ENCODE measurements at regions not wholly inside any gene's neighbourhood (a gene's known extent, or its start where the extent isn't known, plus 50 kb on each side); places are given as distances from the start of the nearest gene placed in this dataset.

GRCh38 chr11:11681536-11681935 lies 59.7 kb upstream of the GALNT18 start:
- no peak overlapping the region for H3K4me3 ChIP-seq (ENCODE audit: low read depth, low read length)
- no peaks in the 10 kb centered on the region for H3K27me3 ChIP-seq
- H3K9me3 ChIP-seq, result no peaks in the 10 kb centered on the region
- H3K36me3 ChIP-seq, result no peaks in the 10 kb centered on the region
- TF ChIP-seq CTCF (IDR thresholded peaks at IDR 0.05; ENCODE audit: low read depth, low read length), result no peak
- no peaks in the 10 kb centered on the region for H3K4me1 ChIP-seq
- no peak for DNase-seq

GRCh38 chr11:11677672-11678356 lies 56.0 kb upstream of the GALNT18 start:
- TF ChIP-seq CTCF (IDR thresholded peaks at IDR 0.05; ENCODE audit: low read depth, low read length), result no peak
- no peak for DNase-seq

GRCh38 chr11:11675671-11676181 lies 53.9 kb upstream of the GALNT18 start:
- Histone ChIP-seq H3K9me3 (no peaks in the 10 kb centered on the region), H3K36me3 (no peaks in the 10 kb centered on the region), H3K4me3 (ENCODE audit: low read depth, low read length) (no peak overlapping the region), H3K4me1 (no peaks in the 10 kb centered on the region), H3K27me3 (no peaks in the 10 kb centered on the region)
- DNase-seq, result no peak
- no peak for TF ChIP-seq CTCF (IDR thresholded peaks at IDR 0.05; ENCODE audit: low read depth, low read length)

More at GRCh38 chr11:11677672-11678356, 56.0 kb upstream of the GALNT18 start:
- Histone ChIP-seq H3K9me3 (no peaks in the 10 kb centered on the region), H3K4me1 (no peaks in the 10 kb centered on the region), H3K4me3 (ENCODE audit: low read depth, low read length) (no peak overlapping the region), H3K36me3 (no peaks in the 10 kb centered on the region), H3K27me3 (no peaks in the 10 kb centered on the region)

GRCh38 chr11:11672789-11673188 lies 51.0 kb upstream of the GALNT18 start:
- no peak for DNase-seq
- no peaks in the 10 kb centered on the region for H3K4me1 ChIP-seq
- no peaks in the 10 kb centered on the region for H3K9me3 ChIP-seq
- H3K4me3 ChIP-seq (ENCODE audit: low read depth, low read length), result no peak overlapping the region
- no peaks in the 10 kb centered on the region for H3K27me3 ChIP-seq
- no peaks in the 10 kb centered on the region for H3K36me3 ChIP-seq
- no peak for TF ChIP-seq CTCF (IDR thresholded peaks at IDR 0.05; ENCODE audit: low read depth, low read length)

GRCh38 chr11:11672101-11672500 lies 50.3 kb upstream of the GALNT18 start:
- Histone ChIP-seq H3K27me3 (no peaks in the 10 kb centered on the region), H3K4me1 (no peaks in the 10 kb centered on the region), H3K36me3 (no peaks in the 10 kb centered on the region), H3K9me3 (no peaks in the 10 kb centered on the region), H3K4me3 (ENCODE audit: low read depth, low read length) (no peak overlapping the region)
- no peak for DNase-seq
- TF ChIP-seq CTCF (IDR thresholded peaks at IDR 0.05; ENCODE audit: low read depth, low read length), result no peak

Data from BE2C (cell line).